ENCODE measurements at regions not wholly inside any gene's neighbourhood (a gene's known extent, or its start where the extent isn't known, plus 50 kb on each side); places are given as distances from the start of the nearest gene placed in this dataset.
"Not testable (repeated sequence)": the region's sequence is repeated elsewhere in the genome, so short reads cannot be mapped to it uniquely, and the experiment has no call there.

- DNase-seq (ENCODE audit: low read depth), result no peak
- in situ Hi-C loops (cut with HindIII; ENCODE audit: low pct_unique_long_range_greater_than_20kb, low sequenced_read_pairs), result no loop called here
These were observed 208.2 kb downstream of the S1PR1 start for GRCh38 chr1:101444873-101445618.

DNA sequence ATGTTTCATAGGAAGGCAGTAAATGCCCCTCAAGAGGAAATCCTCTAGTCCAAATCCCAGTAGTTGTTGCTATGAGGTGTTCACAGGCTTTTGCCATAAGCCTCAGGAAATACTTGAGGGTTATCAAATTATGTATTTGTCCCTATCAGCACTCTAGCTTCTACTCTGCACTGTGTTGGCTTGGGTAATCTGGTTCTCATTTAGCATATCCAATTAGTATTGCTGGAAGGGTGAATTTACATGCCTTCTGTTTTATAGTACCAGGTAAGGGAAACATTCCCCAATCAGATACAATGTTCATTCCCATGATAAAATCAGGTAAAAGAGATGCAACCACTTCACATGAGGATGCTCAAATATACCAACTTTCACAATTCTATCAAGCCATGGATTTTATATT lies 211.2 kb downstream of the S1PR1 start:
- in situ Hi-C loops (cut with HindIII; ENCODE audit: low pct_unique_long_range_greater_than_20kb, low sequenced_read_pairs), result no loop called here
- DNase-seq (ENCODE audit: low read depth), result no peak

DNA sequence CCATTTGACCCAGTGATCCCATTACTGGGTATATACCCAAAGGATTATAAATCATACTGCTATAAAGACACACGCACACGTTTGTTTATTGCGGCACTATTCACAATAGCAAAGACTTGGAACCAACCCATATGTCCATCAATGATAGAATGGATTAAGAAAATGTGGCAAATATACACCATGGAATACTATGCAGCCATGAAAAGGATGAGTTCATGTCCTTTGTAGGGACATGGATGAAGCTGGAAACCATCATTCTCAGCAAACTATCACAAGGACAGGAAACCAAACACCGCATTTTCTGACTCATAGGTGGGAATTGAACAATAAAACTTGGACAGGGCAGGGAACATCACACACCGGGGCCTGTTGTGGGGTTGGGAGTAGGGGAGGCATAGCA lies 213.9 kb downstream of the S1PR1 start:
- in situ Hi-C loops (cut with HindIII; ENCODE audit: low pct_unique_long_range_greater_than_20kb, low sequenced_read_pairs); DNase-seq (ENCODE audit: low read depth): not testable (repeated sequence)

DNA sequence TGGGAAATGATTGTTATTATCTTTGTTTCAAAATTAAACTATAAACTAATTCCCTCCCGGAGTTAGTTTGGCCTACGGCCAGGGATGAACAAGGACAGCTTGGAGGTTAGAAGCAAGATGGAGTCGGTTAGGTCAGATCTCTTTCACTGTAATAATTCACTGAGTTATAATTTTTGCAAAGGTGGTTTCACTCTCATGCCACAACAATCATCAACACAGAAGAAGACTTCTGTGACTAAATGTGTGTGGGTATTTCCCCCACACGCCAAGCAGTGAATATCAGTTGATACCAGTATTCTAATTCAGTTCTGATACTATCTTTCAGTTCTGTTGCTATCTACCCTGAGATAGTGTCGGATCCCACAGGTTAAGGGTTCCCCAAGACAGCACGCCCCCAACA lies 215.1 kb downstream of the S1PR1 start:
- in situ Hi-C loops (cut with HindIII; ENCODE audit: low pct_unique_long_range_greater_than_20kb, low sequenced_read_pairs), result no loop called here
- no peak for DNase-seq (ENCODE audit: low read depth)

DNA sequence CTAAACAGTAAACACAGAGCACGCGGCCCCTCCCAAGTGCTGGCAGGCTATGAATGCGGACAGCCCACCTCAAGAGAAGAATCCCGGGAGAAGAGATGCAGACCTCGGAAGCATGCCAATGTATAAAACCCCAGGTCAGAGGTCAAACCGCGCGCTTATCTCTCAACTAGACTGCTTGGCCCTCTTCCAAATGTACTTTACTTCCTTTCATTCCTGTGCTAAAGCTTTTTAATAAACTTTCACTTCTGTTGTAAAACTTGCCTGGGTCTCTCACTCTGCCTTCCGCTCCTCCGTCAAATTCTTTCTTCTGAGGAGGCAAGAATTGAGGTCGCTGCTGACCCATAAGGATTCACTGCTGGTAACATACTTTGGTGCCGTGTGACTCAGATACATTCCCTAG lies 216.0 kb downstream of the S1PR1 start:
- no peak for DNase-seq (ENCODE audit: low read depth)
- in situ Hi-C loops (cut with HindIII; ENCODE audit: low pct_unique_long_range_greater_than_20kb, low sequenced_read_pairs), result no loop called here

DNA sequence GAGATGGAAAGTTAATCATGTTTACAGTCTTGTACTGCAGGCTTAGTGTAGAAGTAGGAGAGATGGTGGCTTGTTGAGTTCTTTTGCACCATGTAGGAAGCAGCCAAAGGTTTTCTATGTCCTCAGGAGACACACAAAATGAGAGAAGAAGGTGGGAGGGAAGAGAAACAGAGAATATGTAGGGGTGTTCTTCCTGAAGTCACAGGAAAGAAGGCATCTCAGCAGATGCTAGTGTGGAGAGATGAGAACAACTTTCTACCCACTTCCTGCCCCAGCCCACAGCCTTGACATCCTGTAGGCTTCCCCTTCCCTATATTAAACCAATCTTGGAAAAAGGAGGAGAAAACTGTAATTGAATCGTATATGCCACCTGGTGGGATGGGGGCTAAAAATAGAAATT lies 217.0 kb downstream of the S1PR1 start:
- in situ Hi-C loops (cut with HindIII; ENCODE audit: low pct_unique_long_range_greater_than_20kb, low sequenced_read_pairs), result no loop called here
- no peak for DNase-seq (ENCODE audit: low read depth)

- no peak for DNase-seq (ENCODE audit: low read depth)
- in situ Hi-C loops (cut with HindIII; ENCODE audit: low pct_unique_long_range_greater_than_20kb, low sequenced_read_pairs), result no loop called here
These were observed 218.3 kb downstream of the S1PR1 start for GRCh38 chr1:101455166-101455565.

DNA sequence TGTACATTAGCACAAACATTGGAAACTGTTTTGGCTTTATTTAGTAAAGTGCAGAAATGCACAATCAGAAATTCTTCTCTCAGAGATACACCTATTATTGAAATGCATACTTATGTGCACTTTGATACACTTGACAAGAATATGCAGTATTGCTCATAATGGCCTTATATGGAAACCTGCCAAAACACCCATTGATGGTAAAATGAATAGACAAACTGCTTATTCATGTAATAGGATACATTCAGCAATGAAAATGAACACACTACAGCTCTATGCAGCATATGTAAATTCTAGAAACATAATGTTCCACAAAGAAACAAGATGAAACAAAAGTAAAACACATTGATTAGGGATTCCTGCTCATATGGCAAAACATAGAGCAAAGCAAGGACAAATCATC lies 223.9 kb downstream of the S1PR1 start:
- in situ Hi-C loops (cut with HindIII; ENCODE audit: low pct_unique_long_range_greater_than_20kb, low sequenced_read_pairs), result no loop called here
- no peak for DNase-seq (ENCODE audit: low read depth)

DNA sequence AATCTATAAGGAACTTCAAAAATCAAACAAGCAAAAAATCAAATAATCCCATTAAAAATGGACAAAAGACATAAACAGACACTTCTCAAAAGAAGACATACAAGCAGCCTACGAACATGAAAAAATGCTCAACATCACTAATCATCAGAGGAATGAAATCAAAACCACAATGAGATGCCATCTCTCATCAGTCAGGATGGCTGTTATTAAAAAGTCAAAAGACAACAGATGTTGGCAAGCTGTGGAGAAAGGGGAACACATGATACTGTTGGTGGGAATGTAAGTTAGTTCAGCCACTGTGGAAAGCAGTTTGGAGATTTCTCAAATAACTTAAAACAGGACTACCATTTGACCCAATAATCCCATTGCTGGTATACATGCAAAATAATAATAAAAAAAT lies 226.4 kb downstream of the S1PR1 start:
- in situ Hi-C loops (cut with HindIII; ENCODE audit: low pct_unique_long_range_greater_than_20kb, low sequenced_read_pairs), result no loop called here
- DNase-seq (ENCODE audit: low read depth), result no peak

- DNase-seq (ENCODE audit: low read depth), result no peak
- in situ Hi-C loops (cut with HindIII; ENCODE audit: low pct_unique_long_range_greater_than_20kb, low sequenced_read_pairs), result no loop called here
These were observed 229.1 kb downstream of the S1PR1 start for GRCh38 chr1:101465941-101466340.

DNA sequence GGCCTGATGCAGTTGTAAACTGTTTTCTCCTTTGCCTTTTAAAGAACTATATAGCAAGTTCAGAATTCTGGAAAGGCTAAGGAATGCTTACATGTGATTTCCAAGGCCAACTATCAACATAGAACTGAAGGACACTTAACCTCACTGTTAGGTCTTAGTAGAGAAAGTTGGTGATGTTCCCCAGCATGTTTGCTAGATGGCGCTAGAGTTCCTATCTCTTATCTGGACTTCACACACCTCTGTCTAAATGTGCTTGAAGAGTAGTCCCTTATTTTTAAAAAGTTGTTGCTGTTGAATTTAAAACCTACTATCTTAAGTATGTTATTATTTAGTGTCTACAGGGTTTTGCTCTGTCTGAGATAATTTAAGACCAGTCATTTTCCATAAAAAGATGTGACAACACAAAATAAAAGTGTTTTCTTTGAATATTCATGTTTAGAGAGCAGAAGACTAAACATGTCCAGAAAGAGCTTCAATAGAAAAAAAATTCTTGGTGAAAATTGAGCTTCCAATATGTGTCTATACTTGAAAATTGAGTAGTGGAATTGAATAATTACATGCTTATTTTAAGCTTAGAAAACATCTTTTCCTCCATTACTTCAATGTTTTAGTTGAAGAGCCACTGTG lies 237.3 kb downstream of the S1PR1 start:
- in situ Hi-C loops (cut with HindIII; ENCODE audit: low pct_unique_long_range_greater_than_20kb, low sequenced_read_pairs), result no loop called here
- no peak for DNase-seq (ENCODE audit: low read depth)

DNA sequence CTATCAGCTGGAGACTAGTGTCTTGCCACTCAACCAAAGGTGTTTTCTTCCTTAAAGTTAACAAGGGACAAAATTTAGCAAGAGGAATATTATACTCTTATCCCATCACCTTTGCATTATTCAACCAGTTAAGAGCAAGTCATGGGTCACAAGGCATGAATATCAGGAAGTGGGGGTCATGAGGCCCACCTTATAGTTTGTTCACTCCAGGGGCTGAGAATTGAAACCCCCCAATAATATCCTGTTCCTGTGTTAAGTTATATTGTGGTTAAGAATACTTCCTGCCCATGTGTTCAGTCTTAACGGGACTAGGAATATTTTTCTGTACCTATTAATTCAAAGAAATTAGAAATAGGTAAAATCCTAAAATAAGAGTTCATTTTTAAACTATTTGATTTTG lies 239.7 kb downstream of the S1PR1 start:
- in situ Hi-C loops (cut with HindIII; ENCODE audit: low pct_unique_long_range_greater_than_20kb, low sequenced_read_pairs), result no loop called here

GRCh38 chr1:101479945-101480344 lies 243.1 kb downstream of the S1PR1 start:
- in situ Hi-C loops (cut with HindIII; ENCODE audit: low pct_unique_long_range_greater_than_20kb, low sequenced_read_pairs), result no loop called here

More for the DNA sequence above, 239.7 kb downstream of the S1PR1 start:
- no peak for DNase-seq (ENCODE audit: low read depth)

GRCh38 chr1:101482306-101482705 lies 245.5 kb downstream of the S1PR1 start:
- in situ Hi-C loops (cut with HindIII; ENCODE audit: low pct_unique_long_range_greater_than_20kb, low sequenced_read_pairs), result no loop called here
- DNase-seq (ENCODE audit: low read depth), result no peak

More at GRCh38 chr1:101479945-101480344, 243.1 kb downstream of the S1PR1 start:
- DNase-seq (ENCODE audit: low read depth), result no peak

GRCh38 chr1:101483982-101484688 lies 247.3 kb downstream of the S1PR1 start:
- in situ Hi-C loops (cut with HindIII; ENCODE audit: low pct_unique_long_range_greater_than_20kb, low sequenced_read_pairs), result no loop called here
- no peak for DNase-seq (ENCODE audit: low read depth)

GRCh38 chr1:101484689-101485338 lies 248.0 kb downstream of the S1PR1 start:
- in situ Hi-C loops (cut with HindIII; ENCODE audit: low pct_unique_long_range_greater_than_20kb, low sequenced_read_pairs), result no loop called here
- no peak for DNase-seq (ENCODE audit: low read depth)

DNA sequence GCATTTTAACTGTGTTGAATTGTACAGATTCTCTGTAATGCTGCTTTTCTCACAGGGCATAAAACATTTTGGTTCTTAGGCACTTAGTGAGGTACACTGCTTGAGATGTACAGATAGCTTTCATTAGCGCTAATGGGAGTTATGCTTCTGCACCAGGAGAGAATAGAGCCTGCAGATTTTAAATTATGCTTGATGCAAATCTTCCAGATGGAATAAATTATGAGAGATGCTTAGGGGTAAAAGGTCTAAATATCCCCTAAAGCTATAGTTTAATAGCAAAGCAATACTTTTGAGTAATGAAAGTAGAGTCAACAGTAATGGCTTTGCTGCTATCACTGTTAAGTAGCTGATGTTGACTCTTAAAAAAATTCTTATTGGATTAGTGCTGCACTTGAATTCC lies 248.9 kb downstream of the S1PR1 start:
- no peak for DNase-seq (ENCODE audit: low read depth)
- in situ Hi-C loops (cut with HindIII; ENCODE audit: low pct_unique_long_range_greater_than_20kb, low sequenced_read_pairs), result no loop called here

GRCh38 chr1:101492144-101492543 lies 255.3 kb downstream of the S1PR1 start:
- in situ Hi-C loops (cut with HindIII; ENCODE audit: low pct_unique_long_range_greater_than_20kb, low sequenced_read_pairs); DNase-seq (ENCODE audit: low read depth): not testable (repeated sequence)

DNA sequence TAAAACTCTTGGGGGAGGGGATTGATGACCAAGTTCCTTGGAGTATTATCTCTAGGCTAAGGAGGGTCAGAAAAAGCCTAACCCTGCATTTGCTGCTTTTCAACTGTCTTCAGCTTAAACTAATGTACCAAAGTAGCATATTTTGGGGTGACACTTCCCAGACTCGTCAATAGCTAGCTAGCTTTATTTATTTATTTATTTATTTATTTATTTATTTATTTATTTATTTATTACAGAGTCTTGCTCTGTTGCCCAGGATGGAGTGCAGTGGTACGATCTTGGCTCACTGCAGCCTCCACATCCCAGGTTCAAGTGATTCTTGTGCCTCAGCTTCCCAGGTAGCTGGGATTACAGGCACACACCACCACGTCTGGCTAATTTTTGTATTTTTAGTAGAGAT lies 257.1 kb downstream of the S1PR1 start:
- in situ Hi-C loops (cut with HindIII; ENCODE audit: low pct_unique_long_range_greater_than_20kb, low sequenced_read_pairs); DNase-seq (ENCODE audit: low read depth): not testable (repeated sequence)
